ENCODE measurements at regions not wholly inside any gene's neighbourhood (a gene's known extent, or its start where the extent isn't known, plus 50 kb on each side); places are given as distances from the start of the nearest gene placed in this dataset.

GRCh38 chr14:82837611-82838140 lies 1304.0 kb upstream of the SEL1L start:
- TF ChIP-seq CTCF (conservative IDR thresholded peaks at IDR 0.05; ENCODE audit: low read length): no peak
- no peak for TF ChIP-seq EZH2phosphoT487 (IDR thresholded peaks at IDR 0.05; ENCODE audit: borderline replicate concordance, low read depth, low read length)

Data from OCI-LY7 (cell line).